ENCODE measurements at regions not wholly inside any gene's neighbourhood (a gene's known extent, or its start where the extent isn't known, plus 50 kb on each side); places are given as distances from the start of the nearest gene placed in this dataset.

GRCh38 chr16:80300876-80301275 is 239.9 kb upstream of the DYNLRB2 start:
- DNase-seq (ENCODE audit: low spot score): no peak

GRCh38 chr16:80300456-80300855 is 240.3 kb upstream of the DYNLRB2 start:
- DNase-seq (ENCODE audit: low spot score): no peak

- no peak for DNase-seq (ENCODE audit: low spot score)
These were observed 241.4 kb upstream of the DYNLRB2 start for GRCh38 chr16:80299416-80299815.

- DNase-seq (ENCODE audit: low spot score): no peak
These were observed 242.1 kb upstream of the DYNLRB2 start for GRCh38 chr16:80298676-80299075.

GRCh38 chr16:80296034-80296433 is 244.8 kb upstream of the DYNLRB2 start:
- DNase-seq (ENCODE audit: low spot score): no peak

GRCh38 chr16:80294172-80294571 is 246.6 kb upstream of the DYNLRB2 start:
- no peak for DNase-seq (ENCODE audit: low spot score)

GRCh38 chr16:80288616-80289015 is 252.2 kb upstream of the DYNLRB2 start:
- no peak for DNase-seq (ENCODE audit: low spot score)

GRCh38 chr16:80287674-80288073 is 253.1 kb upstream of the DYNLRB2 start:
- no peak for DNase-seq (ENCODE audit: low spot score)

- no peak for DNase-seq (ENCODE audit: low spot score)
These were observed 255.7 kb upstream of the DYNLRB2 start for GRCh38 chr16:80285104-80285503.

- no peak for DNase-seq (ENCODE audit: low spot score)
These were observed 257.1 kb upstream of the DYNLRB2 start for GRCh38 chr16:80283466-80284392.

- no peak for DNase-seq (ENCODE audit: low spot score)
These were observed 260.2 kb upstream of the DYNLRB2 start for GRCh38 chr16:80280557-80280956.

GRCh38 chr16:80279656-80280055 is 261.1 kb upstream of the DYNLRB2 start:
- no peak for DNase-seq (ENCODE audit: low spot score)

GRCh38 chr16:80277182-80277581 is 263.6 kb upstream of the DYNLRB2 start:
- DNase-seq (ENCODE audit: low spot score): no peak

GRCh38 chr16:80274576-80275191 is 266.1 kb upstream of the DYNLRB2 start:
- no peak for DNase-seq (ENCODE audit: low spot score)

- no peak for DNase-seq (ENCODE audit: low spot score)
These were observed 266.9 kb upstream of the DYNLRB2 start for GRCh38 chr16:80273635-80274538.

- DNase-seq (ENCODE audit: low spot score): no peak
These were observed 275.0 kb upstream of the DYNLRB2 start for GRCh38 chr16:80265624-80266306.

- no peak for DNase-seq (ENCODE audit: low spot score)
These were observed 276.7 kb upstream of the DYNLRB2 start for GRCh38 chr16:80263848-80264694.

- DNase-seq (ENCODE audit: low spot score): no peak
These were observed 277.5 kb upstream of the DYNLRB2 start for GRCh38 chr16:80263181-80263823.

- no peak for DNase-seq (ENCODE audit: low spot score)
These were observed 279.9 kb upstream of the DYNLRB2 start for GRCh38 chr16:80260906-80261311.

- no peak for DNase-seq (ENCODE audit: low spot score)
These were observed 281.4 kb upstream of the DYNLRB2 start for GRCh38 chr16:80259290-80259805.

Measured in hematopoietic multipotent progenitor cell treated with erythropoietin and hydrocortisone succinate and interleukin-3 and kit ligand, for 15 days (in vitro differentiated cells).